BLaER1 (cell line): ENCODE measurements at regions not wholly inside any gene's neighbourhood (a gene's known extent, or its start where the extent isn't known, plus 50 kb on each side); places are given as distances from the start of the nearest gene placed in this dataset.

Experiments used
- H3K27ac ChIP-seq: shearing (Covaris generic); formaldehyde crosslinking; 2 replicates; pipeline ENCODE4 v1.8.1; 2022
- H3K27me3 ChIP-seq: shearing (Covaris generic); formaldehyde crosslinking; 2 replicates; pipeline ENCODE4 v1.8.1; 2022
- H3K36me3 ChIP-seq: shearing (Covaris generic); formaldehyde crosslinking; 2 replicates; pipeline ENCODE4 v1.8.1; 2022
- H3K4me1 ChIP-seq: shearing (Covaris generic); formaldehyde crosslinking; 2 replicates; pipeline ENCODE4 v1.8.1; 2022
- H3K4me2 ChIP-seq: shearing (Covaris generic); formaldehyde crosslinking; 2 replicates; pipeline ENCODE4 v1.8.1; 2022
- H3K4me3 ChIP-seq: shearing (Covaris generic); formaldehyde crosslinking; 2 replicates; pipeline ENCODE4 v1.8.1; 2022
- H3K9ac ChIP-seq: shearing (Covaris generic); formaldehyde crosslinking; 2 replicates; pipeline ENCODE4 v1.8.1; 2022
- H3K9me3 ChIP-seq: shearing (Covaris generic); formaldehyde crosslinking; 2 replicates; pipeline ENCODE4 v1.8.1; 2022
- H4K20me1 ChIP-seq: shearing (Covaris generic); formaldehyde crosslinking; 2 replicates; pipeline ENCODE4 v1.8.1; 2022
- Cebpa-rat ChIP-seq: shearing (Covaris generic); IDR thresholded peaks from 2 replicates; pipeline ENCODE4 v1.8.1; 2022

GRCh38 chr5:51732304-51732703, 349.1 kb downstream of the ISL1 start:
- TF ChIP-seq Cebpa-rat, result no peak
- Histone ChIP-seq H3K9me3 (no peaks in the 10 kb centered on the region), H3K4me1 (no peaks in the 10 kb centered on the region), H3K27ac (no peak overlapping the region), H3K9ac (no peak overlapping the region), H4K20me1 (no peaks in the 10 kb centered on the region), H3K4me3 (no peak overlapping the region), H3K36me3 (no peaks in the 10 kb centered on the region), H3K27me3 (no peaks in the 10 kb centered on the region), H3K4me2 (no peak overlapping the region)

GRCh38 chr5:51734677-51735076, 351.4 kb downstream of the ISL1 start:
- no peak for TF ChIP-seq Cebpa-rat
- no peak overlapping the region for H3K4me2 ChIP-seq
- H4K20me1 ChIP-seq, result no peaks in the 10 kb centered on the region
- H3K27me3 ChIP-seq, result no peaks in the 10 kb centered on the region
- no peaks in the 10 kb centered on the region for H3K36me3 ChIP-seq
- no peak overlapping the region for H3K9ac ChIP-seq
- no peaks in the 10 kb centered on the region for H3K4me1 ChIP-seq
- no peak overlapping the region for H3K27ac ChIP-seq
- H3K9me3 ChIP-seq, result no peaks in the 10 kb centered on the region
- no peak overlapping the region for H3K4me3 ChIP-seq

- Histone ChIP-seq H4K20me1 (no peaks in the 10 kb centered on the region), H3K27ac (no peak overlapping the region)
- no peak for TF ChIP-seq Cebpa-rat
Observed at GRCh38 chr5:51746023-51746422, 362.8 kb downstream of the ISL1 start.

GRCh38 chr5:51748647-51749046, 365.4 kb downstream of the ISL1 start:
- H3K4me3 ChIP-seq, result no peak overlapping the region
- TF ChIP-seq Cebpa-rat, result no peak
- peaks cover 4% of the 10 kb centered on the region; the same call in 1 of the 2 replicates for H3K9me3 ChIP-seq
- H3K27me3 ChIP-seq, result no peaks in the 10 kb centered on the region
- no peak overlapping the region for H3K27ac ChIP-seq
- H3K36me3 ChIP-seq, result no peaks in the 10 kb centered on the region
- H3K4me2 ChIP-seq, result no peak overlapping the region
- H3K4me1 ChIP-seq, result peaks cover 16% of the 10 kb centered on the region
- no peaks in the 10 kb centered on the region for H4K20me1 ChIP-seq
- H3K9ac ChIP-seq, result no peak overlapping the region

More at GRCh38 chr5:51746023-51746422, 362.8 kb downstream of the ISL1 start:
- H3K4me2 ChIP-seq, result peak overlapping the region; percentile 47; the same call in 1 of the 2 replicates
- H3K4me1 ChIP-seq, result peaks cover 16% of the 10 kb centered on the region
- no peak overlapping the region for H3K9ac ChIP-seq
- H3K9me3 ChIP-seq, result peaks cover 13% of the 10 kb centered on the region
- no peak overlapping the region for H3K4me3 ChIP-seq
- H3K27me3 ChIP-seq, result no peaks in the 10 kb centered on the region
- H3K36me3 ChIP-seq, result no peaks in the 10 kb centered on the region
